AG09319 (cell line): ENCODE measurements at regions not wholly inside any gene's neighbourhood (a gene's known extent, or its start where the extent isn't known, plus 50 kb on each side); places are given as distances from the start of the nearest gene placed in this dataset.
"Not testable (repeated sequence)": the region's sequence is repeated elsewhere in the genome, so short reads cannot be mapped to it uniquely, and the experiment has no call there.

ENCODE experiments used
- DNase-seq: peaks from one replicate; pipeline ENCODE4 v3.0.0-alpha.2; 2010; ENCODE audit warnings: low read depth; ENCODE audit errors: extremely low read depth
- CTCF ChIP-seq: IDR thresholded peaks from 2 replicates; pipeline ENCODE4 v1.5.1; 2011; ENCODE audit warnings: low read depth, mild to moderate bottlenecking, inconsistent platforms, low read length, moderate library complexity

GRCh38 chr16:35788381-35788780, 2329.0 kb downstream of the TP53TG3F start:
- DNase-seq = no peak
- TF ChIP-seq CTCF = no peak

GRCh38 chr16:35792516-35793285, 2333.3 kb downstream of the TP53TG3F start:
- DNase-seq = no peak
- no peak for TF ChIP-seq CTCF

- no peak for DNase-seq
- TF ChIP-seq CTCF = no peak
Measured at GRCh38 chr16:35793601-35794000, 2334.2 kb downstream of the TP53TG3F start.

GRCh38 chr16:35794896-35795295, 2335.5 kb downstream of the TP53TG3F start:
- DNase-seq = no peak

GRCh38 chr16:35795361-35796029, 2336.1 kb downstream of the TP53TG3F start:
- no peak for DNase-seq
- TF ChIP-seq CTCF = no peak

More at GRCh38 chr16:35794896-35795295, 2335.5 kb downstream of the TP53TG3F start:
- TF ChIP-seq CTCF = no peak

- no peak for TF ChIP-seq CTCF
- no peak for DNase-seq
Measured at GRCh38 chr16:35797811-35798210, 2338.4 kb downstream of the TP53TG3F start.

- TF ChIP-seq CTCF = no peak
- no peak for DNase-seq
Measured at GRCh38 chr16:35798885-35799426, 2339.5 kb downstream of the TP53TG3F start.

GRCh38 chr16:35804465-35804864, 2345.1 kb downstream of the TP53TG3F start:
- not testable (repeated sequence) for DNase-seq
